ENCODE measurements at regions not wholly inside any gene's neighbourhood (a gene's known extent, or its start where the extent isn't known, plus 50 kb on each side); places are given as distances from the start of the nearest gene placed in this dataset.

- no peak for TF ChIP-seq CTCF (IDR thresholded peaks at IDR 0.05)
- no peak for TF ChIP-seq POLR2A (IDR thresholded peaks at IDR 0.05)
These were observed 51.0 kb upstream of the DLG1 start for GRCh38 chr3:197349368-197349767.
